ENCODE measurements at regions not wholly inside any gene's neighbourhood (a gene's known extent, or its start where the extent isn't known, plus 50 kb on each side); places are given as distances from the start of the nearest gene placed in this dataset.
A peak's percentile ranks its signal among the peaks of the same experiment; 100 is the strongest.

DNA sequence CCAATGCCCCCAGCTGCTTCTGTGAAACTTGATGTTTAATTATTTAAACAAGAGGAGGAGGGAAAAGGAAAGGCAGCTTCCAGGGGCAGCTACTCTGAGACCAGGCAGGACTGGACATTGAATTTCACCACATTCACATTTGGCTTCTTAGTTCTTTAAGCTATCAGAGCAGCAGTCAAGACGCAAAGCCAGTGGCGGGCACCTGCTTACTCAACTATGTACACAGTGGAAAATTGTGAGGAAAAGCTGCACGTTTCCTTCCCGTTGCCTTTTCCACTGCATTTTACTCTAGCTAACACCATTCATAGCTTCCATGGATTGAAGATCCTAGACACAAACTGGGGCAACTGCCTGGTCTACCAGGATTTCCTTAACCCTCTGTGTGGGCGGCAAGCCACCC lies 200.3 kb downstream of the ERCC6L2 start:
- H3K27ac ChIP-seq (ENCODE audit: low read length) = no peak overlapping the region
- no peak for DNase-seq
- H3K4me1 ChIP-seq (ENCODE audit: control insufficient read depth, insufficient read depth, low read length) = peaks cover 13% of the 10 kb centered on the region
- no peaks in the 10 kb centered on the region for H3K36me3 ChIP-seq (ENCODE audit: control insufficient read depth, insufficient read depth, low read length)
- H3K4me3 ChIP-seq (ENCODE audit: low read length) = no peak overlapping the region
- no peaks in the 10 kb centered on the region for H3K9me3 ChIP-seq (ENCODE audit: control insufficient read depth, low read depth, low read length)
- H3K27me3 ChIP-seq (ENCODE audit: control insufficient read depth, insufficient read depth, low read length) = no peaks in the 10 kb centered on the region
- no CpG with 5 or more reads among the region's 5 CpGs for WGBS (ENCODE audit: insufficient coverage, low lambda C conversion rate)

DNA sequence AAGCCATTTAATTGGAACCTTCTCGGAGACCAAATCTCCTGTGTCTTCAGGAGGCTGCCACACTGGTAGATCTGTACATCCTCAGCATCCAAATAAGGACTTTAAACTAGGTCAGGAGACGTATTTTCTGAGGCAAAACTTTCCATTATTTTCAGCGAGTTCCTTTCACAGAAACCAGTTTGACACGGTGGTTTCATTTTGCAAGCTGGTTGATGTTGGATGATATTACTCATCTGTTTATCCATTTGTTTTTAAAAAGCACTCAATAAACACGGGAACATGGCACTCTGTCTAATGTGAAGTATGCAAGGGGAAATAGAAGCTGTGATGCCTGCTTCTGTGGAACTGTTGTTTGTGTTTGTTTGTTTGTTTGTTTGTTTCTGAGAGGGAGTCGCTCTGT lies 199.6 kb downstream of the ERCC6L2 start:
- Histone ChIP-seq H3K9me3 (ENCODE audit: control insufficient read depth, low read depth, low read length) (no peaks in the 10 kb centered on the region), H3K36me3 (ENCODE audit: control insufficient read depth, insufficient read depth, low read length) (no peaks in the 10 kb centered on the region), H3K27me3 (ENCODE audit: control insufficient read depth, insufficient read depth, low read length) (no peaks in the 10 kb centered on the region), H3K4me1 (ENCODE audit: control insufficient read depth, insufficient read depth, low read length) (peaks cover 13% of the 10 kb centered on the region), H3K27ac (ENCODE audit: low read length) (no peak overlapping the region), H3K4me3 (ENCODE audit: low read length) (no peak overlapping the region)
- no CpG with 5 or more reads among the region's 6 CpGs for WGBS (ENCODE audit: insufficient coverage, low lambda C conversion rate)
- DNase-seq = no peak

DNA sequence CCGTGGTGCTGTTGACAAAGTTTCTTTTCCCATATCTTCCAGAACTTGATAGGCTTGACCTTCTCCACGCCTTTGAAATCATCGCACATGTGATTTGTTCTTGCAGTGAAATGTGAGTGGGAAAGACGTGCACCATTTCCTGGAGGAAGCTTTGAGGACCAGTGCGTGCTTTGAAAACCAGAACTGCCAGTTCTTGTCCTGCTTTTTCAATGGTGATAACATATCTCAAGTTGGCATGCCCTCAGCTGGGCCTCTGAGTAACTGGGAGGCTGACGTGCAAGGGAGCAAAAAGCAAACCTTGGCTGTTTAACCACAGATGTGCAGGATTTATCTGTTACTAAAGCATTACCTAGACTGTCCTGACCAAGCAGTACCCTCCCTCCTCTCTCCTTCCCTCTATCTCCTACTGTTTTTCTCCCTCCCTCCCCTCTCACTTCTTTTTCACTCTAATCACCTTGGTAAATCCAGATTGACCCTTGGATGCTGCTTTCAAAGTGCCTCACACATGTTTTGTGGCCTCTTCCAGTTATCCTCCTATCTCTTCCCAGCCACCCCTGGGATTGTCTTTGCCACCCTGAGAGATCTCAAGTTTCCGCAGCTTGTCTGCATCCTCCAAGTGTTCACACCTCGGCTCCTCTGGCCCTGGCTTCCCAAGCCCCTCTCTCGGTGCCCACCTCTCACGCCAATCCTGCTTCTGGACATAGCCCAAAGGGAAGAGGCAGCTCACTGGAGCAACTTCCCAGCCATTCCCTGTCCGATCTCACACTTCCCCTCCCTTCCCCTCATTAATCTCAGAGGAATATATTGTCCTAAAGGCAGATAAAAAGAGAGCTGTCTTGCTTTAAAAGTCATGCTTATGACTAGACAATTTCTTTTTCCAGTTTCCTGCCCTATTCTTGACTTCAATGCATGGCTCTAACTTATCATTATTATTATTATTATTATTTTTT lies 198.3 kb downstream of the ERCC6L2 start:
- H3K27me3 ChIP-seq (ENCODE audit: control insufficient read depth, insufficient read depth, low read length) = no peaks in the 10 kb centered on the region
- WGBS (ENCODE audit: insufficient coverage, low lambda C conversion rate) = no CpG with 5 or more reads among the region's 11 CpGs
- H3K9me3 ChIP-seq (ENCODE audit: control insufficient read depth, low read depth, low read length) = no peaks in the 10 kb centered on the region
- peaks cover 13% of the 10 kb centered on the region for H3K4me1 ChIP-seq (ENCODE audit: control insufficient read depth, insufficient read depth, low read length)
- no peaks in the 10 kb centered on the region for H3K36me3 ChIP-seq (ENCODE audit: control insufficient read depth, insufficient read depth, low read length)
- H3K27ac ChIP-seq (ENCODE audit: low read length) = peak overlapping the region; percentile 65
- H3K4me3 ChIP-seq (ENCODE audit: low read length) = no peak overlapping the region
- peak; percentile 86 to 95 for DNase-seq

DNA sequence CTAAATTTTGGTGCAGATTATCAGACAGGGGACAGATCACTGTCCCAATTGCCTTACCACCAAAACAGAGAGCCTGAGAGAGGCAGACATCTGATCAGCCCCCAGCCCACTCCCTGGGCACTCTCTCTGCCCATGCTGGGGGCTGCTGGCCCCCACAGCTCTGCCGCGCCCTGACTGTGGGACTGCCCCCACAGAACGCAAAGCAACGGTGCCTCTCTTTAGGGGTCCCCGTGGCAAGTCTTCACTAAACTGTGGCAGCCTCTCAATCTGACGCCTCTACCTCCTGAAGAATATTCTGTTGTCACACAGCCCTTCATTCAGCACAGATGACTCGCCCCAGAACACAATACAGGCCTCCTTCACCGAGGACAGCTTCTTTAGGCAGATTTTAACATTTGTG lies 197.4 kb downstream of the ERCC6L2 start:
- Histone ChIP-seq H3K27me3 (ENCODE audit: control insufficient read depth, insufficient read depth, low read length) (no peaks in the 10 kb centered on the region), H3K4me1 (ENCODE audit: control insufficient read depth, insufficient read depth, low read length) (peaks cover 13% of the 10 kb centered on the region), H3K4me3 (ENCODE audit: low read length) (no peak overlapping the region), H3K36me3 (ENCODE audit: control insufficient read depth, insufficient read depth, low read length) (no peaks in the 10 kb centered on the region), H3K9me3 (ENCODE audit: control insufficient read depth, low read depth, low read length) (no peaks in the 10 kb centered on the region), H3K27ac (ENCODE audit: low read length) (peak overlapping the region; percentile 18)
- WGBS (ENCODE audit: insufficient coverage, low lambda C conversion rate) = 100% methylated on average over 1 of the region's 8 CpGs
- no peak for DNase-seq

DNA sequence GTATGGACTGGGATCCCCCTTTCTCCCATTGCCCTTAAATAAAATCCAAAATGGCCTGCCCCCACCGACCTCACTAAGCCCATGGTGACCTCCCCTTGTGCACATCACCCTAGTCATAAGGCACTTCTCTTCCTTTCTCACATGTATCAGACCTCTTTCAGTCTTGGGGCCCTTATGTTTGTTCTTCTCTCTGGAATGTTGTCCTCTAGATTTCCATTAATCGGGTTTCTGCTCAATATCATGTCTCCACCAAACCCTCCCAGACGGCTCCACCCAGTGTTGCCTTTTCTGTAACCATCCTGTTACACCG lies 196.3 kb downstream of the ERCC6L2 start:
- Histone ChIP-seq H3K9me3 (ENCODE audit: control insufficient read depth, low read depth, low read length) (no peaks in the 10 kb centered on the region), H3K27me3 (ENCODE audit: control insufficient read depth, insufficient read depth, low read length) (no peaks in the 10 kb centered on the region), H3K36me3 (ENCODE audit: control insufficient read depth, insufficient read depth, low read length) (no peaks in the 10 kb centered on the region), H3K4me3 (ENCODE audit: low read length) (no peak overlapping the region), H3K27ac (ENCODE audit: low read length) (no peak overlapping the region), H3K4me1 (ENCODE audit: control insufficient read depth, insufficient read depth, low read length) (peaks cover 13% of the 10 kb centered on the region)
- no peak for DNase-seq
- 29% methylated on average over 1 of the region's 4 CpGs for WGBS (ENCODE audit: insufficient coverage, low lambda C conversion rate)

DNA sequence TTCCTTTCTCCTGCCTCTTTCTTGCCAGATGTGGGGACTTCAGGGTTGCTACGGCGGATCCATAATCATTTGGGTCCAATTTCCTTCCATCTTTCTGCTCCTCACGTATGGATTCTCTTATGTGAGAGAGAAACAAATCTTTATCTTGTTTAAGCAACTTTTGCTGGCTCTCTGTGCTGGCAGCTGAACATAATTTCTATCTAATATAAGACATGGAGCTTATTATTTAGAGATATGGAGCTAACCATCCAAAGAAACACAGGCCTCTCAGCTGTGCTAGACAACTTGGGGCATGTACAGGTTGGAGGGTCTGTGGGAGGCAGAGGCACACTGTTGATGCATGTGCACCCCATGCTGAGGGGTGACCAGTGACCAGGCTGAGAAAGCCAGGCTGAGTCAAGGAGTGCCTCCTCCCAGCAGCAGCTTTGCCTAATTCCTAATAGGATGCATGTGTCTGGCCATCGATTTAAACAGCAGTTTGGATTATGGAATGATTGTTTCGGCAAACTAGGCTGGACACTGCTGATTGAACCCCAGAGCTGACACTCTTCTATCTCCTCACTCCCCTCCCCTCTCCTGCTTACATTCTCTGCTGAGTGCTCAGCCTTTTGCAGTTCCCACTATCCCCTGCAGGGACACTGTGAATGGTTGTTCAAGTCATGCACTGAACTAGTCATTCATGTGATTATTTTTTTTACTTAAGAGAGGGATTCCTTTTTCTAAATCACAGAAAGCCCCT lies 195.8 kb downstream of the ERCC6L2 start:
- peaks cover 13% of the 10 kb centered on the region for H3K4me1 ChIP-seq (ENCODE audit: control insufficient read depth, insufficient read depth, low read length)

DNA sequence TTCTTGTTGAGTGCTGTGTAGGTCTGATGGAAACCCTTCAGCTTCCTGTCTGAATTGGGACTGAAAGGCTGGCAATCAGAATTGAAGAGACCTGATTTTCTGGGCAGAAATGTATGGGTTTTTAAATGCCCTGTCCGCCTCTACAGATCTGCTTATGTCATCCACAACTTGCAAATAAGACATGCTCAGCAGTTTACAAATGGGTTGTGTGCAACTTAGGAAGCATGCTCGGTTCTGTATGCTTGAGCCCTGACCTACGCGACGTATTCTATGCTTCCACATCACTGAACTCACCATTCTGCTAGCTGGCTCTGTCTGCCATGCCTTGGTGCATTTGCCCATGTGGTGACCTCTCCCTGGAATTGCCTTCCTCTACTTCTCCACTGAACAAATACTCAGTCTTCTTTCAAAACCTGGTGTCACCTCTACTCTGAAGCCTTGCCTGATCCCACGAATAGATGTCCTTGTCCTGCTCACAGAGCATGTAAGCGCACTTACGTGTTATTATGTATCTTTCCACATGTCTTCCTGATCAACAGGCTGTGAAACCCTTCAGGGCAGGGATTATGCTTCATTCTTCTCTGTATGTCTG lies 194.2 kb downstream of the ERCC6L2 start:
- no peak for DNase-seq
- Histone ChIP-seq H3K27ac (ENCODE audit: low read length) (no peak overlapping the region), H3K4me3 (ENCODE audit: low read length) (no peak overlapping the region), H3K36me3 (ENCODE audit: control insufficient read depth, insufficient read depth, low read length) (no peaks in the 10 kb centered on the region), H3K27me3 (ENCODE audit: control insufficient read depth, insufficient read depth, low read length) (no peaks in the 10 kb centered on the region), H3K4me1 (ENCODE audit: control insufficient read depth, insufficient read depth, low read length) (peaks cover 13% of the 10 kb centered on the region), H3K9me3 (ENCODE audit: control insufficient read depth, low read depth, low read length) (no peaks in the 10 kb centered on the region)
- 100% methylated on average over 1 of the region's 8 CpGs for WGBS (ENCODE audit: insufficient coverage, low lambda C conversion rate)

More for the DNA sequence above, 195.8 kb downstream of the ERCC6L2 start:
- no peaks in the 10 kb centered on the region for H3K27me3 ChIP-seq (ENCODE audit: control insufficient read depth, insufficient read depth, low read length)
- no peaks in the 10 kb centered on the region for H3K9me3 ChIP-seq (ENCODE audit: control insufficient read depth, low read depth, low read length)
- H3K27ac ChIP-seq (ENCODE audit: low read length) = no peak overlapping the region
- DNase-seq = peak in 1 of 2 donors; percentile 48
- no peaks in the 10 kb centered on the region for H3K36me3 ChIP-seq (ENCODE audit: control insufficient read depth, insufficient read depth, low read length)
- WGBS (ENCODE audit: insufficient coverage, low lambda C conversion rate) = 100% methylated on average over 2 of the region's 5 CpGs
- no peak overlapping the region for H3K4me3 ChIP-seq (ENCODE audit: low read length)

DNA sequence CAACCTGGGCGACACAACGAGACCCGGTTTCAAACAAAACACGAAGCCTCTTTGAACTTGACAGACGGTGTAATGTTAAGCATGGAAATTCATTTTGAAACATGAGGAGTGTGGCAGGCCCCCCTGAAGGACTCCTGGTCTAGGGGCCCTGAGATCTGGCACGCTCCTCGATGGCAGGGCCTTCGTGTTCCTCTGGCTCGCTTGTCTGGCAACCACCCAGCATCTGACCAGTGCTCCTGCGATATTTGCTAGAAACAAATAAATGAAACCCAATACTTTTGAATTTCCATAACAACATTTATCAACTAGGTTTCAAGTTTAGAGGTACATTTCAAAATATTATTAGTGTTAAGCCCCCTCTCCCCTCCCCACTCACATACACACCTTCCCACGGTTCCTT lies 193.0 kb downstream of the ERCC6L2 start:
- no CpG with 5 or more reads among the region's 11 CpGs for WGBS (ENCODE audit: insufficient coverage, low lambda C conversion rate)
- Histone ChIP-seq H3K4me3 (ENCODE audit: low read length) (no peak overlapping the region), H3K27ac (ENCODE audit: low read length) (no peak overlapping the region), H3K27me3 (ENCODE audit: control insufficient read depth, insufficient read depth, low read length) (no peaks in the 10 kb centered on the region), H3K36me3 (ENCODE audit: control insufficient read depth, insufficient read depth, low read length) (no peaks in the 10 kb centered on the region), H3K9me3 (ENCODE audit: control insufficient read depth, low read depth, low read length) (no peaks in the 10 kb centered on the region), H3K4me1 (ENCODE audit: control insufficient read depth, insufficient read depth, low read length) (peaks cover 7% of the 10 kb centered on the region)
- DNase-seq = no peak

DNA sequence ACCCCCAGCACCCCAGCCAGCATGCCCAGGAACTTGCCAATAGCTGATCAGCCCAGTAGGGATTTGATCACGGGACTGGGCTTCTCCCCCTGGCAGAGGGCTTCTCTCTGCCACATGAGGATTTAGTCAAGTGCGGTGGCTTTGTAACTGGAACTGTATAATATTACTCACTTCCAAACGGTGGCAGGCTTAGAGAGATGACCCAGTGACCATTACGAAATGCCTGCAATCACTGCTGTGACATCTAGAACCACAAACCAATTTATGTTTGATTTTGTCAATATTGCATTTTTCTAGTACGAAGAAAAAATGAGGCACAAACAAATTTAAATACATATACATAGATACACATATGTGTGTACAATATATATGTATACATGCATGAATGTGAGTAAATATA lies 192.1 kb downstream of the ERCC6L2 start:
- Histone ChIP-seq H3K9me3 (ENCODE audit: control insufficient read depth, low read depth, low read length) (no peaks in the 10 kb centered on the region), H3K4me1 (ENCODE audit: control insufficient read depth, insufficient read depth, low read length) (peaks cover under 1% of the 10 kb centered on the region), H3K4me3 (ENCODE audit: low read length) (no peak overlapping the region), H3K27ac (ENCODE audit: low read length) (no peak overlapping the region), H3K27me3 (ENCODE audit: control insufficient read depth, insufficient read depth, low read length) (no peaks in the 10 kb centered on the region), H3K36me3 (ENCODE audit: control insufficient read depth, insufficient read depth, low read length) (no peaks in the 10 kb centered on the region)
- DNase-seq = no peak
- WGBS (ENCODE audit: insufficient coverage, low lambda C conversion rate) = no CpG with 5 or more reads among the region's 5 CpGs

DNA sequence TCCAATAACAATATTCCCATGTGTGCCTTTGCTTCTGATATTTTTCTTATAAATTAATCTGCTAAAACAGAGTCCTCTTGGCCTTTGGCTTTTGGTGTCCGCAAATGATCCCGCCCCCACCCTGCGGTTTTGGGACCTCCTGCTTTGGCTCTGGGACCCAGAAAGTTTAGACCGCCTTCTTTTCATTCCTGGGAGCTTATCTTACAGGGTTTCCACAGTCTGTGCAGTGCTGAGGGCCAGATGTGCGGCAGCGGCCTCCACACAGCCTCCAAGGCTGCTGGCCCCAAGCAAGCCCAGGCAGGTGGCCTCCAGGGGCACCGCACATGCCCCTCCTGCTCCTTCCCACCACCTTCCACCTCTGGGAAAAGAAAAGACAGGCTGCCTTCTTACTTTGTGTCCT lies 191.5 kb downstream of the ERCC6L2 start:
- Histone ChIP-seq H3K27ac (ENCODE audit: low read length) (no peak overlapping the region), H3K27me3 (ENCODE audit: control insufficient read depth, insufficient read depth, low read length) (no peaks in the 10 kb centered on the region), H3K4me1 (ENCODE audit: control insufficient read depth, insufficient read depth, low read length) (no peaks in the 10 kb centered on the region), H3K9me3 (ENCODE audit: control insufficient read depth, low read depth, low read length) (no peaks in the 10 kb centered on the region), H3K36me3 (ENCODE audit: control insufficient read depth, insufficient read depth, low read length) (no peaks in the 10 kb centered on the region), H3K4me3 (ENCODE audit: low read length) (no peak overlapping the region)
- no peak for DNase-seq
- WGBS (ENCODE audit: insufficient coverage, low lambda C conversion rate) = no CpG with 5 or more reads among the region's 7 CpGs

All from large intestine (tissue), 3 donors.